ENCODE measurements at regions not wholly inside any gene's neighbourhood (a gene's known extent, or its start where the extent isn't known, plus 50 kb on each side); places are given as distances from the start of the nearest gene placed in this dataset.

DNA sequence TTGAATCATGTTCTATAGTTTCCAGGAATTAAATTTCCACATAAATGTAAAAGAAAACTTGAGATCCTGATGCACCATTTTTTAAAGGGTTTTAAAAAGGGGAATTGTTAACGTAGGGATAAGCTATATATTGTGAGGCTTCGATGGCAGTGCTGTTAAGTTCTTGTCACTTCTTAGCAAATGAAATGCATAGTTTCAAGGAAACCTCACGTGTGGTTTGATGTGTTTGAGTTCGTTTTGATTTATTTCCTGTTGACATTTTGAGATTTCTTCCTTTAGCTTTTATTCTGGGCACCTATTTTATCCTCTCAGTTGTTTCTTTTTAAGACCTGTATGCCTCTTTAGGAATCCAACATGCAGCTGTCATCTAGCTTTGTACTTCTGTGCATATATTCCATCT, 301.0 kb downstream of the DOCK8 start:
- Mint-ChIP-seq H3K27me3 (peaks cover 4% of the 10 kb centered on the region), H3K36me3 (ENCODE audit: low read depth) (peaks cover 6% of the 10 kb centered on the region), H3K4me3 (no peak overlapping the region), H3K4me1 (peaks cover 22% of the 10 kb centered on the region), H3K9me3 (peaks cover 3% of the 10 kb centered on the region), H3K27ac (peak overlapping the region; percentile 57)
- no peak for DNase-seq
- POLR2A ChIA-PET, result no interaction called here
- CTCF ChIA-PET, result interaction anchor here (0.8 to 1.8 kb wide), 4 partner anchors 12 to 22 kb away, joined by 3 to 6 read pairs (median 4); no protein-coding TSS in a partner anchor

DNA sequence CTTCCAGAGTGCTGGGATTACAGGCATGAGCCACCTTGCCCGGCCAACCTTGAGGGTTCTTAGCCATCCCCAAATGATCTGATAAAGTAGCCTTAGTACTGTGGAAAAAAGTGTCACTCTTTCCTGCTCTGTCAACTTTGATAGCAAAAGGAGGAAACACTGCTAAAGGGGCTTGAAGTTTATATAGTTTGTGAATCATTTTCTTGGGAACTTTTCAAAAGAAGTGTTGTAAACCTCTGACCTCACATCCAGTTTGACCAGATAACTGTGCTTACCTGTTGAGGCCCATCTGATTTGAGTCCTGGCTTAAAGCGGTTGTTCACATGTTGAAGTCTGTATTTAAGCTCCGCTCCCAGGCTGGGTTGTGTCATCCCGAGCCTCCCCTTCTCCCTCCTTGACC, 303.3 kb downstream of the DOCK8 start:
- peaks cover 6% of the 10 kb centered on the region for H3K36me3 Mint-ChIP-seq (ENCODE audit: low read depth)
- ChIA-PET POLR2A (no interaction called here), CTCF (no interaction called here)
- DNase-seq, result no peak
- H3K27ac Mint-ChIP-seq, result peak overlapping the region; percentile 89
- H3K27me3 Mint-ChIP-seq, result peaks cover 1% of the 10 kb centered on the region
- H3K4me1 Mint-ChIP-seq, result peaks cover 22% of the 10 kb centered on the region
- H3K9me3 Mint-ChIP-seq, result peaks cover 3% of the 10 kb centered on the region
- peak overlapping the region; percentile 29 for H3K4me3 Mint-ChIP-seq

DNA sequence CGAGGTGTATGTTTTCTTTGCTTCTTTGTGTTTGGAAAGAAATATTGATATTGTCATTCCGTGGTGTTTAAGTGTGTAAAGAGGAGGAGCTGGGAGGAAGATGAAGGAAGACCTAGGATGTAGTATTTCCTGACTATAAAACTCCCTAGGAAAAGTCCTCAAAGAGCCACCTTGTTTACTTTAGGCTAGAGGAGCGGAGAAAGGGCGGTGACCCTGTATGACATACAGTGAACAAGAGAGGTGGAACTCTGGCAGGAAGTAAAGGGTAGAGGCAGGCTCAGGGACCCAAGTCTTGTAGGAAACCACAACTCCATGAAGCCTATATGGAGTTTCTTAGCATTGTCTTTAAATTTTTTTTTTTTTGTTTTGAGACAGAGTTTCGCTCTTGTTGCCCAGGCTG, 303.9 kb downstream of the DOCK8 start:
- H3K27ac Mint-ChIP-seq, result peak overlapping the region; percentile 89
- H3K4me1 Mint-ChIP-seq, result peaks cover 22% of the 10 kb centered on the region
- peak overlapping the region; percentile 29 for H3K4me3 Mint-ChIP-seq
- peaks cover 4% of the 10 kb centered on the region for H3K36me3 Mint-ChIP-seq (ENCODE audit: low read depth)
- ChIA-PET CTCF (no interaction called here), POLR2A (no interaction called here)
- H3K27me3 Mint-ChIP-seq, result no peaks in the 10 kb centered on the region
- peaks cover 3% of the 10 kb centered on the region for H3K9me3 Mint-ChIP-seq
- no peak for DNase-seq

DNA sequence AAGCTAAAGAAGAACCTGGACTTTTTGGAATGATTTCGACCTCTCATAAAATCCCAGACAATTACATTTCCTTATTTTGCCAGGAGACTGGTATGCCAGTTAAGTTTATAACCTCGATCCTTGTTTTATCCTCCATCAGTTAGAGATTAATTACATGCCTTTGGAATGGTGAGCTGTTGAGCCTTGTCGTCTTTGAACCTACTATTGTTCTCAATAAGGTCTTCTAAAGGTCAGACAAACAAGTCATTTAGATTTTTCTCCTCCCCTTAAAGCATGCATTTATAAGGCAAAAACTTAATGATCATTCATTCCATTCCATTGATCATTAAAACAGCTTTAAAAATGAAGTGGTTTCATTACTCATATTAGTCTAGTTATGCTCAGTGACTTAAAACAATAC, 304.9 kb downstream of the DOCK8 start:
- no peak overlapping the region for H3K27ac Mint-ChIP-seq
- no peak for DNase-seq
- no peak overlapping the region for H3K4me3 Mint-ChIP-seq
- H3K36me3 Mint-ChIP-seq (ENCODE audit: low read depth), result no peaks in the 10 kb centered on the region
- POLR2A ChIA-PET, result no interaction called here
- no peaks in the 10 kb centered on the region for H3K9me3 Mint-ChIP-seq
- H3K27me3 Mint-ChIP-seq, result no peaks in the 10 kb centered on the region
- H3K4me1 Mint-ChIP-seq, result peaks cover 22% of the 10 kb centered on the region
- CTCF ChIA-PET, result interaction anchor here (1.3 kb wide), 1 partner anchor 16 kb away, joined by 3 read pairs; no protein-coding TSS in a partner anchor

DNA sequence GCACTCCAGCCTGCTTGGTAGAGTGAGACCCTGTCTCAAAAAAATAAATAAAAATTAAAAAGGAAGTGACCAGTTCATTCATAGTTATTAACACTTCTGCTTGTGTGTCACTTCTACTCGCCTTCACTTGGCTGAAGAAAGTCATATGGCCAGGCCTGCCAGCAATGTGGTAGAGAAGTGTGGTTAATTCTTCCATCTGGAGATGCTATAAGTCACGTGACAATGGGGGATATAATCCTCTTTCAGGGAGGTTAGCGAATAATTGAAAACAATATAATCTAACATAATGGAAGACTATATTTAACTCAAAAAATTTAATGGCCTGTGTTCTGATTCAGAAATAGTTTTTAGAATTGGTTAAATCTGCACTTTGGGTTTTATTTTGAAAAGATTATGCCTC, 305.6 kb downstream of the DOCK8 start:
- Mint-ChIP-seq H3K36me3 (ENCODE audit: low read depth) (no peaks in the 10 kb centered on the region), H3K4me3 (no peak overlapping the region), H3K4me1 (peaks cover 22% of the 10 kb centered on the region), H3K9me3 (no peaks in the 10 kb centered on the region), H3K27me3 (no peaks in the 10 kb centered on the region), H3K27ac (no peak overlapping the region)
- ChIA-PET CTCF (interaction anchor here (1.3 kb wide), 1 partner anchor 17 kb away, joined by 3 read pairs; no protein-coding TSS in a partner anchor), POLR2A (no interaction called here)
- no peak for DNase-seq

DNA sequence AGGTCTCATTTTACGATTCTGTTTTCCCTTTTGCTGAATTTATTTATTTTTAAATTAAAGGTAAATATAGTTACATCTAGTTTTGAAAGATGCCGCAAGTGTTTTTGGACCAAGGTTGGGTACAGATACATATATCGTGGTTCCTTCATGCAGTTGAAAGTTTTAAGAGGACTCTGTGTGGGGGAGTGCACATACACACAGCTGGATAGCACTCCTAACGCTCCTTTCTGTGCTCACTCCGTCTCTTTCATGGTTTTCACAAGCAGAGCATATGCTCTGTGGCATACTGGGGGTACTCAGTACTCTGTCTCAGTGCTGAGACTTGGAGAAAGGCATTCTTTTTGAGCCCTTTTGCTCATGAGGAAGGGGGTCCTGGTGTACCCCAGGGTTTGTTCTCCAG, 307.5 kb downstream of the DOCK8 start:
- ChIA-PET POLR2A (no interaction called here), CTCF (no interaction called here)
- Mint-ChIP-seq H3K4me1 (peaks cover 11% of the 10 kb centered on the region), H3K9me3 (no peaks in the 10 kb centered on the region), H3K27me3 (no peaks in the 10 kb centered on the region), H3K27ac (no peak overlapping the region), H3K4me3 (no peak overlapping the region), H3K36me3 (ENCODE audit: low read depth) (no peaks in the 10 kb centered on the region)
- DNase-seq, result no peak

DNA sequence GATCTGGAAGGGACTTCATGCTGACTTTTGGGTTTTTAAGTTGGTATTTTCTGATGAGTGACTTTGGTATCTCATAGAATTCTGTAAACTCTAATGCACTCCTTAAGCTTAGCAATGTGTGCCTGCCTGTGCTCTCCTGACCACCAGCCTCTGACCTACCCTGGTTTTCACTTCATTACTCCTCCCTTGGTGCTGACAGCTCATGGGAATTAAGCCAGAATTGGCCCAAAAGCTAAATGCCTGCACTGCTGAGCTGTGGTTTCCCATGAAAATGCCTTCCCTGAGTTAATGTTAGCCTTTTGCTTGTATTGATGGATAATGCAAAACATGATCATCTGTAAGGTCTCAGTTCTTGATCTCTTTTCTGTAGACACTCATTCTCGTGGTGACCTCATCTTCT, 308.0 kb downstream of the DOCK8 start:
- H3K36me3 Mint-ChIP-seq (ENCODE audit: low read depth), result no peaks in the 10 kb centered on the region
- H3K27me3 Mint-ChIP-seq, result no peaks in the 10 kb centered on the region
- H3K4me1 Mint-ChIP-seq, result peaks cover 10% of the 10 kb centered on the region
- no peak for DNase-seq
- ChIA-PET POLR2A (no interaction called here), CTCF (no interaction called here)
- no peak overlapping the region for H3K4me3 Mint-ChIP-seq
- no peaks in the 10 kb centered on the region for H3K9me3 Mint-ChIP-seq
- no peak overlapping the region for H3K27ac Mint-ChIP-seq

DNA sequence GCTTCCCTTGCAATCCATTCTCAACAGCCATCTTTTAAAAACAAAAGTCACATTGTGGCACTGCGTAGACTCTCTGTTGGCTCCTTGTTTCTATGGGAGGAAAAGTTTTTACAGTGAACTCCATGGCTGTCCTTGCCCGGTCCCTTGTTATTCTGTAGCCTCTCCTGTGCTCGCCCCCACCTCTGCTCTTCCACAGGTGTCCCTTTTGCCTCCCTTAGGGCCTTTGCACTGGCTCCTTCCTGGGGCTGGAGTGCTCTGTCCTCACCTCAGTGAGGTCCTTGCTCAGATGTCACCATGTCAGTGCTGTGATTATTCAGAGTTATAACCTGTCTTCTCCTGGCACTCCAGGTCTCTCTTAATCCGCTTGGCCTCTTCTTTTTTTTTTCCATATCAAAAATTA, 308.8 kb downstream of the DOCK8 start:
- Mint-ChIP-seq H3K36me3 (ENCODE audit: low read depth) (no peaks in the 10 kb centered on the region), H3K4me1 (peaks cover 4% of the 10 kb centered on the region), H3K4me3 (no peak overlapping the region), H3K9me3 (no peaks in the 10 kb centered on the region), H3K27me3 (no peaks in the 10 kb centered on the region), H3K27ac (no peak overlapping the region)
- CTCF ChIA-PET, result no interaction called here
- POLR2A ChIA-PET, result no interaction called here
- DNase-seq, result no peak

DNA sequence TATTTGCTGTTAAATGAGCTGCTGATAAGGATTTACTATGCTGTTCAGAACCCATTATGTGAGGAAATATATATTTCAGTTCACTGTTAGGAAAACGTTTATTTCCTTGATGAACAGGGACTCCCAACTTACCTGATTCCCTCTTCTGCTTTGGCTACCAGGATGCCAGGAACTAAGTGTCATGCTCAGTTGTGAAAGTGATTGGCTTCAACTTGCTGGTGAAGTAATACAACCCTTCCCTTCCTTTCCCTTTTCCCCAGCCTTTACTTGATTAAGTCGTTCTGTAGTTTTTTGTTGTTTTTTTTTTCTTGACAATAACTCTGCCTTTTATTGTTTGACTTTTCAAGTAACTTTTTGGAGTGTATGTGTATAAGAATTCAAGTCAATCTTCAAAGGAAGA, 309.3 kb downstream of the DOCK8 start:
- Mint-ChIP-seq H3K4me3 (no peak overlapping the region), H3K4me1 (peaks cover 3% of the 10 kb centered on the region), H3K36me3 (ENCODE audit: low read depth) (no peaks in the 10 kb centered on the region), H3K9me3 (no peaks in the 10 kb centered on the region), H3K27ac (no peak overlapping the region), H3K27me3 (no peaks in the 10 kb centered on the region)
- POLR2A ChIA-PET, result no interaction called here
- CTCF ChIA-PET, result interaction anchor here (0.8 kb wide), 1 partner anchor 10 kb away, joined by 3 read pairs; no protein-coding TSS in a partner anchor
- no peak for DNase-seq

DNA sequence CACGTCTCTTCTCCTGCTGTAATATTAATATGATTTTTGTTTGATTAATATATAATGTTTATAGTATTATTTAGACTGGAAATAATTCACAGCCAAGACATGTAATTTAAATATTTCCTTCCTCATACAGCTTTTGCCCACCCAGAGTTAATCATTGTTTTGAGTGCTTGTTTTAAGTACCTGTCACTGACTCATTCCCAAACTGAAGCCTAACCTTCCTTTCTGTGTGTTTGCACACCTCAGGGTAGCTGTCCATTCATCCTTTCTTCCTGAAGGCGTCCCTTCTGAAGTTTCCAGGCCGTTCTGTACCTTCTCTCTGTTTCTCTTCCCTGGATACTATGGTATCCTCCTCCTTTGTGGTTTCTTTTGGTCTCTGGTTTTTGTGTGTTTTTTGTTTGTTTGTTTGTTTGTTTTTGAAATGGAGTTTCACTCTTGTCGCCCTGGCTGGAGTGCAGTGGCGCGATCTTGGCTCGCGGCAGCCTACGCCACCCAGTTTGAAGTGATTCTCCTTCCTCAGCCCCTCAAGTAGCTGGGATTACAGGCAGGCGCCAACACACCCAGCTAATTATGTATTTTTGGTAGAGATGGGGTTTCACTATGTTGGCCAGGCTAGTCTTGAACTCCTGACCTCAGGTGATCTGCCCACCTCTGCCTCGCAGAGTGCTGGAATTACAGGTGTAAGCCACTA, 312.4 kb downstream of the DOCK8 start:
- no peak overlapping the region for H3K4me3 Mint-ChIP-seq
- POLR2A ChIA-PET, result no interaction called here
- no peak overlapping the region for H3K27ac Mint-ChIP-seq
- H3K27me3 Mint-ChIP-seq, result no peaks in the 10 kb centered on the region
- no peak for DNase-seq
- H3K36me3 Mint-ChIP-seq (ENCODE audit: low read depth), result no peaks in the 10 kb centered on the region
- CTCF ChIA-PET, result interaction anchor here (1.4 kb wide), 1 partner anchor 24 kb away, joined by 3 read pairs; no protein-coding TSS in a partner anchor
- H3K4me1 Mint-ChIP-seq, result no peaks in the 10 kb centered on the region
- H3K9me3 Mint-ChIP-seq, result no peaks in the 10 kb centered on the region

DNA sequence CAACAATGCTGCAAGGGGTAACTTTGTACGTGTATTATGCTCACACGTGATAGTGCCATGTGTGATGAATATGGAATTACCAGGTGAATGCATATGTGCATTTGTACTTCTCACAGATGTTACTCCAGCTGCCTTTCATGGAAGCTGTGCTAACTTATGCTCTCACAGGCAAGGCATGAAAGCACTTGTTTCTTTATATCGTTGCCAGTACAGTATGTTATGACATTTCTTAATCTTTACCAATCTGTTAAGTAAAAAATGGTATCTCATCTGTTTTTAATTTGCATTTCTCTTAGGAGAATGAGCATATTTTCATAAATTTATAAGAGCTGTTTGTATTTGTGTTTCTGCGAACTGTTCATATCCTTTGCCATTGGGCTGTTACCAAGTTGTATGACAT, 311.8 kb upstream of the DMRT1 start:
- Mint-ChIP-seq H3K36me3 (ENCODE audit: low read depth) (no peaks in the 10 kb centered on the region), H3K27ac (no peak overlapping the region), H3K4me1 (no peaks in the 10 kb centered on the region), H3K9me3 (no peaks in the 10 kb centered on the region), H3K4me3 (no peak overlapping the region), H3K27me3 (peaks cover 4% of the 10 kb centered on the region)
- DNase-seq, result no peak
- CTCF ChIA-PET, result no interaction called here
- POLR2A ChIA-PET, result no interaction called here

DNA sequence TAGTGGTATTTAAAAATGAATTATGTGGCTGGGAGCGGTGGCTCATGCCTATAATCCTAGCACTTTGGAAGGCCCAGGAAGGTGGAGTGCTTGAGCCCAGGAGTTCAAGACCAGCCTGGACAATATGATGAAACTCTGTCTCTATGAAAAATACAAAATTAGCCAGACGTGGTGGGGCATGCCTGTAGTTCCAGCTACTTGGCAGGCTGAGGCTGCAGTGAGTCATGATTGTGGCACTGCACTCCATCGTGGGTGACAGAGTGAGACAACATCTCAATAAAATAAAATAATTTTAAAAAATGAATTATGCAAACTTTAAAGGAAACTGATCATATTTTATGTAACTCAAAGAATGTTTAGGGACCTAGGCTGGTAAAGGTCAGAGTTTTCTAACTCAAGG, 310.8 kb upstream of the DMRT1 start:
- Mint-ChIP-seq H3K4me1 (no peaks in the 10 kb centered on the region), H3K36me3 (ENCODE audit: low read depth) (no peaks in the 10 kb centered on the region), H3K27ac (no peak overlapping the region), H3K9me3 (no peaks in the 10 kb centered on the region), H3K4me3 (no peak overlapping the region), H3K27me3 (peaks cover 4% of the 10 kb centered on the region)
- ChIA-PET CTCF (no interaction called here), POLR2A (no interaction called here)
- DNase-seq, result no peak

DNA sequence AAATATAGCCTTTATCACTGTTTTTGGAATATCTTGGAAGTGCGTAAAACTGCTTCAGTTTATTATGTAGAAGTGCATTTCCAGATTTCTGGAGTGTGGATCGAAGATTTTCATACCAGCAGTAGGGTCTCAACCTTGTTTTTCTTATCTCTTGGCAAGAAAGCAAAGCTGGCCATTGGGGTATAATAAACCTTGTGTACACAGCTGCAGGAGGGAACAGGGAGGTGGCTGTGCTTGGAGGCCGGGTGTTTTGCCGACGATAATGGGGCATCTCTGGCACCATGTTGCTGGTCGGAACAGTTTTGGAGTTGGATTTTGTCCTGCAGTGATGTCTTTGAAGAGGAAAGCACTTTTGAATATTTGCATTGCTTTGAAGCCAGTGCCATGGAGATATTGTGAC, 308.8 kb upstream of the DMRT1 start:
- H3K4me3 Mint-ChIP-seq, result no peak overlapping the region
- peaks cover 12% of the 10 kb centered on the region for H3K4me1 Mint-ChIP-seq
- H3K27ac Mint-ChIP-seq, result no peak overlapping the region
- H3K27me3 Mint-ChIP-seq, result peaks cover 7% of the 10 kb centered on the region
- H3K36me3 Mint-ChIP-seq (ENCODE audit: low read depth), result no peaks in the 10 kb centered on the region
- no peak for DNase-seq
- ChIA-PET POLR2A (no interaction called here), CTCF (no interaction called here)
- H3K9me3 Mint-ChIP-seq, result no peaks in the 10 kb centered on the region

DNA sequence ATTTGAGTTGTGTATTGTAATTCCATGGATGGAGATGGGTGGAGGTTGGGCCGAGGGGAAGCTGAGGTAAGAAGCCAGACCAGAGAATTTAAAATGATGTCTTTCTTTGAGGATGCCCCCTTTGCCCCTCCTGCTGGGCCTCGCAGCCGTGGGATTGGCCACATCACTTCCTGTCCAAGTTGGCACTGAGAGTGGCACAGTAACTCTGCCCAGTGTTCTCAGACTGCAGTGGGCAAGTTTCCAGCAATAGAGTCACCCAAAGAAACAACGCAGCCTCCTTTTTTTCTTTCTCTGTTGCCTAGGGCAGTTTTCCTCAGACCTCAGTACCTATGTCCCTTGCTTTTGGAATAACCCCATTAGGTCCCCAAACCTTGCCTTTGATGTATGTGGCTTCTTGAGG, 306.6 kb upstream of the DMRT1 start:
- no peak overlapping the region for H3K27ac Mint-ChIP-seq
- no peak for DNase-seq
- no peaks in the 10 kb centered on the region for H3K36me3 Mint-ChIP-seq (ENCODE audit: low read depth)
- ChIA-PET POLR2A (no interaction called here), CTCF (no interaction called here)
- H3K4me3 Mint-ChIP-seq, result no peak overlapping the region
- H3K9me3 Mint-ChIP-seq, result no peaks in the 10 kb centered on the region
- peaks cover 12% of the 10 kb centered on the region for H3K4me1 Mint-ChIP-seq
- H3K27me3 Mint-ChIP-seq, result peaks cover 7% of the 10 kb centered on the region

All from activated CD4-positive, alpha-beta T cell treated with anti-CD3 and anti-CD28 coated beads, Interleukin-2, amount 10 ng/mL, durations not matched to agents 7 days and 5 days (primary cell).